Stomach smooth muscle (tissue), 2 donors: ENCODE measurements at regions not wholly inside any gene's neighbourhood (a gene's known extent, or its start where the extent isn't known, plus 50 kb on each side); places are given as distances from the start of the nearest gene placed in this dataset.
"Not testable (repeated sequence)": the region's sequence is repeated elsewhere in the genome, so short reads cannot be mapped to it uniquely, and the experiment has no call there.

Experiments used
- H3K27ac ChIP-seq: one replicate; pipeline ENCODE4 v1.7.0; 2013; ENCODE audit warnings: mild to moderate bottlenecking, low read length, inconsistent platforms
- H3K27me3 ChIP-seq, 2 donors: one replicate each; pipeline ENCODE4 v1.7.0; 2013; ENCODE audit warnings: low read length in 2 of 2; ENCODE audit not compliant: insufficient read depth in 2 of 2, control insufficient read depth in 1 of 2
- H3K36me3 ChIP-seq, 2 donors: one replicate each; pipeline ENCODE4 v1.7.0; 2013; ENCODE audit warnings: low read length in 2 of 2; ENCODE audit not compliant: control insufficient read depth in 2 of 2, insufficient read depth in 2 of 2
- H3K4me1 ChIP-seq: one replicate; pipeline ENCODE4 v1.7.0; 2013; ENCODE audit warnings: low read length; ENCODE audit not compliant: control insufficient read depth, insufficient read depth
- H3K4me3 ChIP-seq, 2 donors: one replicate each; pipeline ENCODE4 v1.7.0; 2013; ENCODE audit warnings: low read length in 2 of 2
- H3K9ac ChIP-seq, 2 donors: one replicate each; pipeline ENCODE4 v1.7.0; 2013; ENCODE audit warnings: low read length in 2 of 2, mild to moderate bottlenecking in 1 of 2
- H3K9me3 ChIP-seq, 2 donors: one replicate each; pipeline ENCODE4 v1.7.0; 2013; ENCODE audit warnings: low read length in 2 of 2; ENCODE audit not compliant: control insufficient read depth in 2 of 2
- donor health status: healthy.
- donor health status: Pancreatic carcinoma.

GRCh38 chr2:111406616-111407015, 285.9 kb downstream of the BCL2L11 start:
- H3K27ac ChIP-seq, H3K9me3 ChIP-seq, H3K9ac ChIP-seq, H3K36me3 ChIP-seq, H3K27me3 ChIP-seq, H3K4me3 ChIP-seq, H3K4me1 ChIP-seq: not testable (repeated sequence)

- not testable (repeated sequence) for H3K9me3 ChIP-seq, H3K4me1 ChIP-seq, H3K27ac ChIP-seq, H3K4me3 ChIP-seq, H3K9ac ChIP-seq, H3K36me3 ChIP-seq, H3K27me3 ChIP-seq
Observed at GRCh38 chr2:111407632-111408194, 287.0 kb downstream of the BCL2L11 start.

DNA sequence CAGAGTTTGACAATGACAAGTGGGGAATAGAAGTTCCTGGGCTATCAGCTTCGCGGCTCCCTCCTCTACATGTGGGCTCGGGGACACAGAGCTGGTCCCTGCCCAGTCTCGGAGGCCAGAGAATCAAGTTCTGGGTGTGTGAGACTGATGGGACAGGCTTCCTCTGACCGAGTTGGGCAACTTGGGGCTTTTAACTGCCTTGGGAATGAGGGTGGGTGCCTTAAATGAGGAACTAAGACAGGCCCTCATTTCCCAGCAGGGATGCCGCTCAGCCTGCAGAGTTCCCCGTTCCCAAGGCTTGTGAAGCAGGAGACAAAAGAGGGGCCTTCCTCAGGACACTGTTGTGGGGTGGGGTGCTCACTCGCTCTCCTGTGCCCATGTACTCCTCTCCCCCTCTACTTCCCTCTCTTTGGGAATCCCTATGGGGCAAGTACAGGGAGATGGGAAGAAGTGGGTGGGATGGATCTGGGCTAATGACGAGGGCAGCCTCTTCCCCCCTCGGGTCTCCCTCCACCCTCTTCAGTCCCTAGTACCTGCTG, 290.2 kb downstream of the BCL2L11 start:
- not testable (repeated sequence) for H3K27ac ChIP-seq, H3K27me3 ChIP-seq, H3K9me3 ChIP-seq, H3K4me1 ChIP-seq, H3K9ac ChIP-seq, H3K36me3 ChIP-seq, H3K4me3 ChIP-seq

DNA sequence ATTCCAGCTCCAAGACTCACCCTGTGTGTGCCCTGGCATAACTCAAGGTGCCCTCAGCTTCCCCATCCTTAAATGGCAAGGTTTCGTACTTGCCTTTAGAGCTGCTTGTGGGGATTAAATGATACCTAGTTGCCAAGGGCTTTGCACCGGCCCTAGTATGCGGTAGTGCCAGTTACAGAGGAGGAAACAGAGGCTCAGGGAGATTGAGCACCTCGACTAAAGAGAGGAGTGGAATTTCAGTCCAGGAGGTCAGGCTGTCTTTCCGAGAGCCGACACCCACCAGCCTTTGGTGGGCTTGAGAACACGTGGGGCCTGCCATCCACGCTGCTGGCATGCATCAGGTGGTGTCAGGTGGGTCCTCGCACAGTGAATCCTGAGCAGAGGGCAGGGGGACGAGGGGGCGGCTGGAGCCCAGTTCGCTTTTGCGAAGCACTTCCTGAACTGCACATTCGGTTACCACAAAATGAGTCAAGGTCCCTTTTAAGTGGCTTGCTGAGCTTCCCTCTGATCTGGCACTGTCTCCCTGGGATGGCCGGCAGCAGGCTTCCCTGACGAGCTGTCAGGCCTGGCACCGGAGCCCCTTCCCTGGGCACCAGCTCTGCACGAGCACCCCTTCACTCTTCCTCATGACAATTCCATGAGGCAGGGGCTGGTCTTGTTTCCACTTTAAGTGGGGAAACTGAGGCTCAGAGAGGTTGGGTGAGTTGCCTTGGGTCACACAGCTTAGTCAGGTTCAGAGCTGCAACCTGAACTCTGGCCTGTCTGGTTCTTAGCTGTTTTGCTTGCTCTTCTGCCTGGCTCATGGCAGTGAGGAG, 291.4 kb downstream of the BCL2L11 start:
- H3K4me1 ChIP-seq, H3K9me3 ChIP-seq, H3K36me3 ChIP-seq, H3K27me3 ChIP-seq, H3K9ac ChIP-seq, H3K4me3 ChIP-seq, H3K27ac ChIP-seq: not testable (repeated sequence)

- H3K36me3 ChIP-seq, H3K4me3 ChIP-seq, H3K4me1 ChIP-seq, H3K27ac ChIP-seq, H3K9ac ChIP-seq, H3K27me3 ChIP-seq, H3K9me3 ChIP-seq: not testable (repeated sequence)
Observed at GRCh38 chr2:111412841-111413650, 292.3 kb downstream of the BCL2L11 start.

DNA sequence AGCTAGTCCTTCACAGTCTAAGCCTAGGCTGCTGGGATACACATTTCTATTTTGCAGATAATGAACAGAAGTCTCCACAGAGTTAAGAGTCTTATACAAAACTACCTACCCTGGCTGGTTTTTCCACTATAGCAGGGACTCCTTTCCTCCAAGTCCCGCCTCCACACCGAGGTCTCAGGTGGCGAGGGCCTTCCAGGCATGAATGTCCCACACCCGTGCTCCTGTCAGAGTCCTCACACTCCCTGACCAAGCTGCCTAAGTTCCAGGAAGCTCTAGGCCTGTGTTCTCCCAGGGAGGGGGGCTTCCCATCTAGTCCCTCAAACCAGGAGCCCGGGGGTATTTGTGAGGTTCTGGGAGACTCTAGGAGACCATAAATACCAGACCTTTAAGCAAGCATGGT, 293.2 kb downstream of the BCL2L11 start:
- not testable (repeated sequence) for H3K9me3 ChIP-seq, H3K9ac ChIP-seq, H3K36me3 ChIP-seq, H3K4me1 ChIP-seq, H3K4me3 ChIP-seq, H3K27me3 ChIP-seq, H3K27ac ChIP-seq

GRCh38 chr2:111415765-111416743, 295.3 kb downstream of the BCL2L11 start:
- not testable (repeated sequence) for H3K27me3 ChIP-seq, H3K36me3 ChIP-seq, H3K4me3 ChIP-seq, H3K4me1 ChIP-seq, H3K9ac ChIP-seq, H3K27ac ChIP-seq, H3K9me3 ChIP-seq

- not testable (repeated sequence) for H3K27ac ChIP-seq, H3K4me1 ChIP-seq, H3K4me3 ChIP-seq, H3K9me3 ChIP-seq, H3K9ac ChIP-seq, H3K36me3 ChIP-seq, H3K27me3 ChIP-seq
Observed at GRCh38 chr2:111417026-111417425, 296.3 kb downstream of the BCL2L11 start.

DNA sequence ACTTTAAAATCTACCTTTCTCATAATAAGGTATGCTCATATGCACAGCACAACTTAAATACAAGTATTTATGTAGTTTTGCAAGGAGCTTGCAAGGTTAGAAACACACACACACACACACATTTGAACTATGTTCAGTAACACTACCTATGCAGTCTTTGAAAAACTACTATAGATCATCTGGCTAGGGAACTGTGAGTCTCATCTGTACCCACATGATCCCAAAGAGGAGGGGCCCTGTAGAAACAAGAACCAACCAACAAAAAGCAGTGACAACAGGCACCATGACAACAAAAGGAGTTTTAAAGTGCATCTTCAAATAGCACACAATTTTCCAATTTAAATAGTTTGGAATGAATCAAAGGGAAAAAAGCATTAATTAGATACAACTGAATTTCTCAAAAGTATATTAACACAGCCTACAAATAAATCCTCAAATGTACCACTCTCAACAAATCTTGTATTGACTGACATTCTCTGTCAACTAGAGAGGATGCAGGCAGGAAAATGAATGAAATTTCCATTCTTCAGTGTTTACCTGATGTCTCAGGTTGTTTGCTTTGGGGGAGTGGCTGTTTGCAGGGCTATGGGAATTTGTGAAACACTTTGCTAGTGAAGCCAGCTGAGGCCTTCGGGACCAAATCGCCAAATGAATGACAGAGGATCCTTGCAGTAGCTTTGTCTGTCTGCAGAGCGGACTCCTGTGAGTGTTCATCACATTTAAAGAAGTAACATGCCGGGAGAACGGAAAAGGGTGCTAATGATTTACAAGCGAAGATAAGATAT, 297.6 kb downstream of the BCL2L11 start:
- not testable (repeated sequence) for H3K27ac ChIP-seq, H3K36me3 ChIP-seq, H3K4me1 ChIP-seq, H3K9ac ChIP-seq, H3K4me3 ChIP-seq, H3K9me3 ChIP-seq, H3K27me3 ChIP-seq

GRCh38 chr2:111420074-111420473, 299.4 kb downstream of the BCL2L11 start:
- H3K4me1 ChIP-seq, H3K4me3 ChIP-seq, H3K36me3 ChIP-seq, H3K27me3 ChIP-seq, H3K9ac ChIP-seq, H3K27ac ChIP-seq, H3K9me3 ChIP-seq: not testable (repeated sequence)
